Liver (tissue), 8 donors: ENCODE measurements at regions not wholly inside any gene's neighbourhood (a gene's known extent, or its start where the extent isn't known, plus 50 kb on each side); places are given as distances from the start of the nearest gene placed in this dataset.
"Not testable (repeated sequence)": the region's sequence is repeated elsewhere in the genome, so short reads cannot be mapped to it uniquely, and the experiment has no call there.

Source experiments
- DNase-seq: peaks from one replicate; pipeline ENCODE4 v3.0.0-alpha.2; 2017; ENCODE audit warnings: low spot score
- H3K27ac ChIP-seq, 2 donors: one replicate each; pipeline ENCODE4 v1.7.0; 2013; ENCODE audit warnings: inconsistent platforms in 2 of 2, low read length in 2 of 2, control low read depth in 1 of 2, low read depth in 1 of 2, mild to moderate bottlenecking in 1 of 2
- H3K27me3 ChIP-seq, 4 donors: one replicate each; pipeline versions ENCODE4 v1.6.1 to v1.7.0; 2013; ENCODE audit warnings: low read length in 3 of 4, inconsistent platforms in 1 of 4, mild to moderate bottlenecking in 1 of 4, moderate library complexity in 1 of 4; ENCODE audit not compliant: control insufficient read depth in 4 of 4, insufficient read depth in 4 of 4
- H3K36me3 ChIP-seq, 4 donors: one replicate each; pipeline versions ENCODE4 v1.6.1 to v1.7.0; 2013; ENCODE audit warnings: low read length in 3 of 4, mild to moderate bottlenecking in 3 of 4, low read depth in 1 of 4, moderate library complexity in 1 of 4; ENCODE audit not compliant: control insufficient read depth in 4 of 4, insufficient read depth in 3 of 4
- H3K4me1 ChIP-seq, 4 donors: one replicate each; pipeline versions ENCODE4 v1.6.1 to v1.7.0; 2013; ENCODE audit warnings: low read length in 3 of 4, mild to moderate bottlenecking in 3 of 4, moderate library complexity in 1 of 4; ENCODE audit not compliant: control insufficient read depth in 4 of 4, insufficient read depth in 4 of 4
- H3K4me3 ChIP-seq, 3 donors: one replicate each; pipeline versions ENCODE4 v1.6.1 to v1.7.0; 2013; ENCODE audit warnings: low read length in 3 of 3, control low read depth in 1 of 3, low read depth in 1 of 3, mild to moderate bottlenecking in 1 of 3
- H3K9ac ChIP-seq, 2 donors: one replicate each; pipeline ENCODE4 v1.7.0; 2013; ENCODE audit warnings: low read length in 2 of 2, mild to moderate bottlenecking in 2 of 2, moderate library complexity in 2 of 2, control low read depth in 1 of 2, low read depth in 1 of 2
- H3K9me3 ChIP-seq, 4 donors: one replicate each; pipeline versions ENCODE4 v1.6.1 to v1.7.0; 2013; ENCODE audit warnings: low read length in 3 of 4; ENCODE audit not compliant: control insufficient read depth in 4 of 4
- ATF3 ChIP-seq: IDR thresholded peaks from 2 replicates; pipeline ENCODE4 v1.6.1; 2016; ENCODE audit warnings: antibody characterized with exemption
- CTCF ChIP-seq: fragments of 150-350 bp; IDR thresholded peaks from 2 replicates; pipeline ENCODE4 v1.5.1; 2017; ENCODE audit warnings: improper control_type of control experiment, low read depth, low read length; ENCODE audit not compliant: missing input control
- EGR1 ChIP-seq, 2 donors: IDR thresholded peaks; 2 replicates each; pipeline ENCODE4 v1.6.1; 2016 to 2018; ENCODE audit warnings: antibody characterized with exemption in 2 of 2, low read depth in 2 of 2
- FOXA1 ChIP-seq: IDR thresholded peaks from 2 replicates; pipeline ENCODE4 v1.6.1; 2016; ENCODE audit warnings: antibody characterized with exemption
- FOXA2 ChIP-seq: IDR thresholded peaks from 2 replicates; pipeline ENCODE4 v1.6.1; 2016; ENCODE audit warnings: antibody characterized with exemption
- GABPA ChIP-seq, 2 donors: IDR thresholded peaks in 1 of 2; conservative IDR thresholded peaks in 1 of 2; 2 replicates each; pipeline ENCODE4 v1.6.1; 2016; ENCODE audit warnings: antibody characterized with exemption in 2 of 2, mild to moderate bottlenecking in 1 of 2, moderate library complexity in 1 of 2
- HNF4G ChIP-seq: IDR thresholded peaks from 2 replicates; pipeline ENCODE4 v1.6.1; 2016; ENCODE audit warnings: antibody characterized with exemption
- JUND ChIP-seq, 2 donors: IDR thresholded peaks; 2 replicates each; pipeline ENCODE4 v1.6.1; 2016; ENCODE audit warnings: antibody characterized with exemption in 2 of 2
- NR2F2 ChIP-seq: IDR thresholded peaks from 2 replicates; pipeline ENCODE4 v1.6.1; 2016; ENCODE audit warnings: antibody characterized with exemption
- RAD21 ChIP-seq, 2 donors: IDR thresholded peaks; 2 replicates each; pipeline ENCODE4 v1.6.1; 2016; ENCODE audit warnings: antibody characterized with exemption in 2 of 2, mild to moderate bottlenecking in 2 of 2
- REST ChIP-seq: IDR thresholded peaks from 2 replicates; pipeline ENCODE4 v1.6.1; 2016; ENCODE audit warnings: antibody characterized with exemption, mild to moderate bottlenecking
- RXRA ChIP-seq, 2 donors: IDR thresholded peaks; 2 replicates each; pipeline ENCODE4 v1.6.1; 2017 to 2018; ENCODE audit warnings: antibody characterized with exemption in 2 of 2, mild to moderate bottlenecking in 1 of 2
- SP1 ChIP-seq: IDR thresholded peaks from 2 replicates; pipeline ENCODE4 v1.6.1; 2018; ENCODE audit warnings: antibody characterized with exemption, mild to moderate bottlenecking
- TAF1 ChIP-seq: conservative IDR thresholded peaks from 2 replicates; pipeline ENCODE4 v1.6.1; 2016; ENCODE audit warnings: antibody characterized with exemption, mild to moderate bottlenecking
- YY1 ChIP-seq: IDR thresholded peaks from 2 replicates; pipeline ENCODE4 v1.6.1; 2016; ENCODE audit warnings: antibody characterized with exemption, mild to moderate bottlenecking
- ZBTB33 ChIP-seq: IDR thresholded peaks from 2 replicates; pipeline ENCODE4 v1.6.1; 2016; ENCODE audit warnings: antibody characterized with exemption
- WGBS: extraction: QIAGEN DNeasy Blood & Tissue Kit; methylation state at CpG from one replicate; pipeline ENCODE4 v1.1.7; 2013; 5-methylcytosine and 5-hydroxymethylcytosine counted together
- donor health status: healthy.
- donor health status: healthy.
- donor health status: healthy.
- donor health status: healthy.
- donor health status: healthy.

GRCh38 chr5:87524217-87524616, 111.5 kb upstream of the CCNH start:
- Histone ChIP-seq H3K36me3 (no peaks in the 10 kb centered on the region), H3K9me3 (no peaks in the 10 kb centered on the region), H3K4me1 (no peaks in the 10 kb centered on the region), H3K27ac (no peak overlapping the region), H3K27me3 (peaks cover 0 to 2% (median 0%) of the 10 kb centered on the region in 4 donors), H3K9ac (no peak overlapping the region), H3K4me3 (no peak overlapping the region)
- 51% methylated on average over 9 of the region's 9 CpGs for WGBS
- TF ChIP-seq SP1, result no peak
- TF ChIP-seq ZBTB33, result no peak
- TF ChIP-seq EGR1 (IDR thresholded peaks at IDR 0.05; ENCODE audit: low read depth in 2 of 2), result no peak
- no peak for DNase-seq

GRCh38 chr5:87511778-87512177, 99.0 kb upstream of the CCNH start:
- 63% methylated on average over 3 of the region's 3 CpGs for WGBS
- not testable (repeated sequence) for H3K4me3 ChIP-seq, DNase-seq, H3K36me3 ChIP-seq, H3K9me3 ChIP-seq, H3K4me1 ChIP-seq, H3K27ac ChIP-seq, H3K9ac ChIP-seq, H3K27me3 ChIP-seq

- Histone ChIP-seq H3K4me1 (no peaks in the 10 kb centered on the region), H3K9me3 (no peaks in the 10 kb centered on the region), H3K27me3 (peaks cover 0 to 4% (median 0%) of the 10 kb centered on the region in 4 donors), H3K9ac (no peak overlapping the region), H3K4me3 (no peak overlapping the region), H3K27ac (no peak overlapping the region), H3K36me3 (no peaks in the 10 kb centered on the region)
- TF ChIP-seq RAD21 (IDR thresholded peaks at IDR 0.05) (no peak), HNF4G (no peak), SP1 (no peak), YY1 (no peak), FOXA2 (no peak), JUND (IDR thresholded peaks at IDR 0.05) (no peak), RXRA (IDR thresholded peaks at IDR 0.05) (no peak)
- DNase-seq, result no peak
- 57% methylated on average over 2 of the region's 2 CpGs for WGBS
Observed at GRCh38 chr5:87503004-87503403, 90.3 kb upstream of the CCNH start.

GRCh38 chr5:87499478-87500410, 87.0 kb upstream of the CCNH start:
- Histone ChIP-seq H3K27me3 (peaks cover 0 to 5% (median 0%) of the 10 kb centered on the region in 4 donors), H3K4me1 (no peaks in the 10 kb centered on the region), H3K36me3 (no peaks in the 10 kb centered on the region), H3K9ac (no peak overlapping the region), H3K9me3 (peaks cover 0 to 5% (median 2%) of the 10 kb centered on the region in 4 donors), H3K4me3 (no peak overlapping the region), H3K27ac (no peak overlapping the region)
- WGBS, result 75% methylated on average over 21 of the region's 21 CpGs
- no peak for DNase-seq
- TF ChIP-seq YY1, result no peak
- TF ChIP-seq FOXA2, result no peak
- no peak for TF ChIP-seq RAD21 (IDR thresholded peaks at IDR 0.05)
- no peak for TF ChIP-seq FOXA1
- TF ChIP-seq NR2F2, result no peak
- no peak for TF ChIP-seq RXRA (IDR thresholded peaks at IDR 0.05)
- TF ChIP-seq ATF3, result no peak
- TF ChIP-seq REST, result no peak
- no peak for TF ChIP-seq TAF1
- TF ChIP-seq GABPA (IDR thresholded peaks at IDR 0.05 in 1 of 2, conservative IDR thresholded peaks at IDR 0.05 in 1 of 2), result no peak
- TF ChIP-seq SP1, result no peak
- no peak for TF ChIP-seq CTCF
